ENCODE measurements at regions not wholly inside any gene's neighbourhood (a gene's known extent, or its start where the extent isn't known, plus 50 kb on each side); places are given as distances from the start of the nearest gene placed in this dataset.

DNA sequence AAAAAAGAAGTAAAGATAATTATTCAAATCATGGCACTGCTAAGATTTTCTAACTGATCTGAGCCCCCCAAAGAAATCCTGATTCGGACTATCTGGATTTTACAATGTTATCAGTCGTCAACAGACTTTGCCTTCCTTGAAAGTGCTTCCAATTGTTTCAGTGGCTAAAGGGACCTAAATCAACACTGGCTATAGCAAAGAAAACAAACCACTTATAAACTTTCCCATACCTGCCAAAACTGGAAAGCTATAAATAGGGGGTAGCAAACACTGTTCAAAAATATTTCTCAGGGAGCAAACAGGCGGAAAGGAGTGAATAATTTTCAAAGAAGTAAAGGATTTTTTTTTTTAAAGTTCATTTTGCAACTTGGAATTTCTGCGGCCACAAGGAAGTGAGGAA, 105.6 kb upstream of the LIFR start (continued):
- TF ChIP-seq, protein P1, sequence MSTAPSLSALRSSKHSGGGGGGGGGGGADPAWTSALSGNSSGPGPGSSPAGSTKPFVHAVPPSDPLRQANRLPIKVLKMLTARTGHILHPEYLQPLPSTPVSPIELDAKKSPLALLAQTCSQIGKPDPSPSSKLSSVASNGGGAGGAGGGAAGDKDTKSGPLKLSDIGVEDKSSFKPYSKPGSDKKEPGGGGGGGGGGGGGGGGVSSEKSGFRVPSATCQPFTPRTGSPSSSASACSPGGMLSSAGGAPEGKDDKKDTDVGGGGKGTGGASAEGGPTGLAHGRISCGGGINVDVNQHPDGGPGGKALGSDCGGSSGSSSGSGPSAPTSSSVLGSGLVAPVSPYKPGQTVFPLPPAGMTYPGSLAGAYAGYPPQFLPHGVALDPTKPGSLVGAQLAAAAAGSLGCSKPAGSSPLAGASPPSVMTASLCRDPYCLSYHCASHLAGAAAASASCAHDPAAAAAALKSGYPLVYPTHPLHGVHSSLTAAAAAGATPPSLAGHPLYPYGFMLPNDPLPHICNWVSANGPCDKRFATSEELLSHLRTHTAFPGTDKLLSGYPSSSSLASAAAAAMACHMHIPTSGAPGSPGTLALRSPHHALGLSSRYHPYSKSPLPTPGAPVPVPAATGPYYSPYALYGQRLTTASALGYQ (CRISPR knock-in tag; IDR thresholded peaks at IDR 0.05) = no peak
- no peak for TF ChIP-seq MATR3 (CRISPR knock-in tag; IDR thresholded peaks at IDR 0.05)

GRCh38 chr5:38663249-38663648, 106.8 kb upstream of the LIFR start:
- 72% methylated on average over 1 of the region's 1 CpG for WGBS (ENCODE audit: low lambda C conversion rate)
- in situ Hi-C loops (cut with HindIII; ENCODE audit: extremely low pct_ligation_motif_present, low pct_unique_long_range_greater_than_20kb) = no loop called here
- H3K9ac ChIP-seq (ENCODE audit: insufficient read depth, low read depth, low read length) = no peak overlapping the region
- H3K36me3 ChIP-seq (replicated peaks in 1 of 2; ENCODE audit: control insufficient read depth in 1 of 2, insufficient read depth in 2 of 2, low read length in 2 of 2) = no peaks in the 10 kb centered on the region
- H4K20me1 ChIP-seq (ENCODE audit: insufficient read depth, low read length) = no peaks in the 10 kb centered on the region
- ATAC-seq = no peak
- no peak for FAIRE-seq
- H3K79me2 ChIP-seq (ENCODE audit: insufficient read depth, low read length) = no peaks in the 10 kb centered on the region
- H3K9me3 ChIP-seq (ENCODE audit: low read length) = no peaks in the 10 kb centered on the region
- 0 out of 2 replicates have a peak, but pooled peaks cover 6% of the 10 kb centered on the region for H3K4me1 ChIP-seq (ENCODE audit: insufficient read depth, low read length)
- H3K4me2 ChIP-seq (ENCODE audit: low read depth, low read length) = no peak overlapping the region
- no peaks in the 10 kb centered on the region; a peak in 1 of 5 replicates for H3K27me3 ChIP-seq (ENCODE audit: control insufficient read depth in 1 of 2, insufficient read depth in 2 of 2, low read length in 2 of 2)
- TF ChIP-seq ZNF891 (CRISPR knock-in tag; IDR thresholded peaks at IDR 0.05) = no peak
- TF ChIP-seq ARID2 (CRISPR knock-in tag; IDR thresholded peaks at IDR 0.05; ENCODE audit: borderline replicate concordance) = no peak
- no peak for TF ChIP-seq ZNF788 (CRISPR knock-in tag; IDR thresholded peaks at IDR 0.05; ENCODE audit: borderline replicate concordance)
- H3K27ac ChIP-seq (ENCODE audit: extremely low read length, insufficient read depth, low read length) = no peak overlapping the region
- intact Hi-C loops (cut with micrococcal nuclease; ENCODE audit: unreplicated experiment) = no loop called here
- H2AFZ ChIP-seq (ENCODE audit: low read length) = no peak overlapping the region
- no peak overlapping the region for H3K4me3 ChIP-seq (replicated peaks in 1 of 3; ENCODE audit: insufficient read depth in 1 of 3, low read depth in 2 of 3, low read length in 3 of 3)
- CTCF ChIA-PET (ENCODE audit: low intra/inter-chr PET ratio, low total read pairs) = no interaction called here
- DNase-seq (ENCODE audit: low spot score) = no peak
- POLR2A ChIA-PET = no interaction called here
- no TSS peak for BruUV-seq (replicated peaks)
